Gastroesophageal sphincter (tissue), 4 donors: ENCODE measurements at regions not wholly inside any gene's neighbourhood (a gene's known extent, or its start where the extent isn't known, plus 50 kb on each side); places are given as distances from the start of the nearest gene placed in this dataset.

Source experiments
- ATAC-seq: fragments of 150-250 bp; one replicate; pipeline ENCODE4 v1.9.1; 2016; ENCODE audit warnings: mild to moderate bottlenecking, moderate library complexity
- H3K27ac ChIP-seq, 4 donors: fragments of 200-600 bp; sonication (generic) in 3 of 4; 1 replicate in 3 of 4; 2 replicates in 1 of 4; pipeline ENCODE4 v1.5.1; 2016 to 2019
- H3K27me3 ChIP-seq: fragments of 200-600 bp; sonication (generic); one replicate; pipeline ENCODE4 v1.5.1; 2019
- H3K36me3 ChIP-seq, 2 donors: fragments of 200-600 bp; sonication (generic); one replicate each; pipeline ENCODE4 v1.5.1; 2019; ENCODE audit warnings: control low read depth in 1 of 2
- H3K4me1 ChIP-seq, 3 donors: fragments of 200-600 bp; sonication (generic); 1 replicate in 2 of 3; 2 replicates in 1 of 3; pipeline ENCODE4 v1.5.1; 2016 to 2019; ENCODE audit warnings: control low read depth in 2 of 3
- H3K4me3 ChIP-seq, 2 donors: fragments of 200-600 bp; sonication (generic); one replicate each; pipeline ENCODE4 v1.5.1; 2019; ENCODE audit warnings: mild to moderate bottlenecking in 1 of 2, moderate library complexity in 1 of 2
- H3K9me3 ChIP-seq, 3 donors: fragments of 200-600 bp; sonication (generic); one replicate each; pipeline ENCODE4 v1.5.1; 2017 to 2019; ENCODE audit warnings: control low read depth in 2 of 3
- EP300 ChIP-seq: sonication (generic); formaldehyde crosslinking; IDR thresholded peaks from one replicate; pipeline ENCODE4 v1.6.1; 2017; ENCODE audit warnings: antibody characterized with exemption, mild to moderate bottlenecking
- POLR2A ChIP-seq, 2 donors: fragments of 450-650 bp; IDR thresholded peaks; one replicate each; pipeline ENCODE4 v1.6.1; 2017; ENCODE audit warnings: antibody characterized with exemption in 2 of 2, mild to moderate bottlenecking in 2 of 2, moderate library complexity in 1 of 2
- POLR2AphosphoS5 ChIP-seq: sonication (generic); formaldehyde crosslinking; IDR thresholded peaks from one replicate; pipeline ENCODE4 v1.6.1; 2017; ENCODE audit warnings: antibody characterized with exemption
- WGBS, 2 donors: methylation state at CpG; one replicate each; pipeline ENCODE4 v1.1.5; 2018; ENCODE audit warnings: low coverage in 1 of 2; 5-methylcytosine and 5-hydroxymethylcytosine counted together
- TF ChIP-seq, protein P1 (sequence below), 4 experiments: fragments of 200-600 bp in 2 of 4; fragments of 450-650 bp in 2 of 4; sonication (generic) in 1 of 4; IDR thresholded peaks; one replicate each; pipeline ENCODE4 v1.5.1; 2017 to 2019; ENCODE audit warnings: antibody characterized with exemption in 4 of 4, mild to moderate bottlenecking in 2 of 4, moderate library complexity in 2 of 4

DNA sequence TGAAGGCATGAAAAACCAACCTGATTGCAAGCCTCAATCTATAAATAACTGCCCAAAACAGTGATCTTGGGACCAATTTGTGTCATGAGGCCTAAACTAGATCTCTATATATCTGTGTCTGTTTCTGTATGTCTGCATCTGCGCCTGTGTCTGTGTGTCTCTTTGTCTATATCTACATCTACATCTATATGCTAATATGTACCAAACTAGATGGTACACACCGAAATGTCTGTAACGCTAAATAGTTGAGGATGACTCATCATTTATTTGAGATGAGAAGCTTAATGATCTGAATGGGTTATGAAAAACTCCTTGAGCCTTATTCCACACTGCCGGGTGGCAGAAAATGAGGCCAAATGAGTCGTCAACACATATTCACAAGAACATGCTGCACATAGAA lies 982.3 kb downstream of the ROBO2 start:
- no peak overlapping the region for H3K4me3 ChIP-seq
- WGBS, 2 donors: 81 to 91% methylated on average over 4 to 5 of the region's 5 CpGs
- H3K36me3 ChIP-seq: no peaks in the 10 kb centered on the region
- ATAC-seq: no peak
- H3K27me3 ChIP-seq: no peaks in the 10 kb centered on the region
- H3K4me1 ChIP-seq: no peaks in the 10 kb centered on the region
- no peak overlapping the region for H3K27ac ChIP-seq
- H3K9me3 ChIP-seq: no peaks in the 10 kb centered on the region
- TF ChIP-seq POLR2AphosphoS5 (no peak), EP300 (no peak), POLR2A (IDR thresholded peaks at IDR 0.05) (no peak)
- TF ChIP-seq, protein P1, sequence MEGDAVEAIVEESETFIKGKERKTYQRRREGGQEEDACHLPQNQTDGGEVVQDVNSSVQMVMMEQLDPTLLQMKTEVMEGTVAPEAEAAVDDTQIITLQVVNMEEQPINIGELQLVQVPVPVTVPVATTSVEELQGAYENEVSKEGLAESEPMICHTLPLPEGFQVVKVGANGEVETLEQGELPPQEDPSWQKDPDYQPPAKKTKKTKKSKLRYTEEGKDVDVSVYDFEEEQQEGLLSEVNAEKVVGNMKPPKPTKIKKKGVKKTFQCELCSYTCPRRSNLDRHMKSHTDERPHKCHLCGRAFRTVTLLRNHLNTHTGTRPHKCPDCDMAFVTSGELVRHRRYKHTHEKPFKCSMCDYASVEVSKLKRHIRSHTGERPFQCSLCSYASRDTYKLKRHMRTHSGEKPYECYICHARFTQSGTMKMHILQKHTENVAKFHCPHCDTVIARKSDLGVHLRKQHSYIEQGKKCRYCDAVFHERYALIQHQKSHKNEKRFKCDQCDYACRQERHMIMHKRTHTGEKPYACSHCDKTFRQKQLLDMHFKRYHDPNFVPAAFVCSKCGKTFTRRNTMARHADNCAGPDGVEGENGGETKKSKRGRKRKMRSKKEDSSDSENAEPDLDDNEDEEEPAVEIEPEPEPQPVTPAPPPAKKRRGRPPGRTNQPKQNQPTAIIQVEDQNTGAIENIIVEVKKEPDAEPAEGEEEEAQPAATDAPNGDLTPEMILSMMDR (IDR thresholded peaks at IDR 0.05): no peak

DNA sequence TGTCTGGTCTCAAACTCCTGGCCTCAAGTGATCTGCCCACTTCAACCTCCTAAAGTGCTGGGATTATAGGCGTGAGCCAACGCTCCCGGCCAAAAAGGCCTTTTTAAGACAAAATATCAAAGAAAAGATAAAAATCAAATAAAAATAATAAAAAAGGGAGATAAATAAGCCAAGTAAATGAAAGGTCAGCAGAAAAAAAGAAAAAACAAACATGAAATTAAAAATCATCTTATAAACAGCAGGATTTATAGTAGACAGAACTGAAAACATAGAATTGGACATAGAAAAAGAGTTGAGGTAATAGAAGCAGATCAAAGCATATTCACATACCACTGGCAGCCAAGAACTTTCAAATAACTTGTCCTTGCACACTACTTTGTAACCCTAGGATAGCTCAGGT lies 983.4 kb downstream of the ROBO2 start:
- Histone ChIP-seq H3K27ac (no peak overlapping the region), H3K36me3 (no peaks in the 10 kb centered on the region), H3K4me3 (no peak overlapping the region), H3K27me3 (no peaks in the 10 kb centered on the region), H3K4me1 (no peaks in the 10 kb centered on the region), H3K9me3 (no peaks in the 10 kb centered on the region)
- TF ChIP-seq, protein P1 (IDR thresholded peaks at IDR 0.05): no peak
- TF ChIP-seq EP300 (no peak), POLR2AphosphoS5 (no peak), POLR2A (IDR thresholded peaks at IDR 0.05) (no peak)
- WGBS, 2 donors: 94% methylated on average over 3 of the region's 3 CpGs; no CpG with 5 or more reads in 1 of the 2 donors
- ATAC-seq: no peak

DNA sequence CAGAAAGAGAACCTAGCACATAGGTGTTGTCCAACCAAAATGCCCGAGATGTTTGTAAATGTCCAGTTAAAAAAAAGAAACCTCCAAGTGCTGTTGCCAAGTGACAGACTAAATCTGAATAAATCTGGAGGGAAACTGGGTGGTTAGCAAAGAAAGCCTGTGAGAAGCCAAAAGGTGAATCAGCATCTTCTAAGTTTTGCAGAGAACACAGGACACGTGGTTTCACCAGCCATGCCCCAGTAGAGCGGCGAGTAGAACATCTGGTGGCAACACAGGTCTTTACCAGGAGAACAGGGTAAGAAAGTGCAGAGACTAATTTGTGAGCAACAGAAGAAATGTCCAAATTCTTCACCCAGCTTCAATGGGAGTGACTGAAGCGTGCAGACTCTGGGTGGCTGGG lies 986.0 kb downstream of the ROBO2 start:
- 60 to 75% methylated on average over 5 of the region's 5 CpGs for WGBS, 2 donors
- Histone ChIP-seq H3K4me1 (no peaks in the 10 kb centered on the region), H3K4me3 (no peak overlapping the region), H3K27me3 (no peaks in the 10 kb centered on the region), H3K27ac (no peak overlapping the region), H3K9me3 (peaks cover 0 to 7% (median 0%) of the 10 kb centered on the region in 3 donors), H3K36me3 (no peaks in the 10 kb centered on the region)
- no peak for ATAC-seq
- TF ChIP-seq POLR2AphosphoS5: no peak
- TF ChIP-seq, protein P1 (IDR thresholded peaks at IDR 0.05): no peak
- no peak for TF ChIP-seq EP300
- TF ChIP-seq POLR2A (IDR thresholded peaks at IDR 0.05): no peak

DNA sequence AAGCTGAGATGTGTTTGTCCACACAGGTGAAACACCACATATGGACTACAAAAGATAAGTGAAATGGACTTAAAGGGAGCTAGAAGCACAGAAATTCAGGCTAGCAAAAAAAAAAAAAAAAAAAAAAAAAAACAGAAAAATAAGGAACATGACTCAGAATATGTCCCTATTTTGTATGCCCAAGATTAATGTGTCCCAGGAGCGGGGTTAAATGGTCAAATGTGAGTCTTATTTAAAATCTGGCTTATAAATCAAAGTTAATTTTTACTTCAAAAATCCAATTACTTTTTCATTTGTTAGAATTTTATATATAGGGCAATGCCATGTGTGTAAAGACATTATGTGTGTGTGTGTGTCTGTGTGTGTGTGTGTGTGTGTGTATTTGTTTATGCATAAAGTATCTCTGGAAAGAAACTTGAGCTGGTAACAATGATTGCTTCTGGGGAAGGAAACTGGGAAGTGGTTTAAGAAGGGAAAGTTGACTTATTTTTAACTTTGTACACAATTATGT lies 986.5 kb downstream of the ROBO2 start:
- WGBS, 2 donors: 82 to 90% methylated on average over 1 of the region's 1 CpG
- Histone ChIP-seq H3K27ac (no peak overlapping the region), H3K9me3 (peaks cover 0 to 7% (median 0%) of the 10 kb centered on the region in 3 donors), H3K4me3 (no peak overlapping the region), H3K4me1 (no peaks in the 10 kb centered on the region), H3K36me3 (no peaks in the 10 kb centered on the region), H3K27me3 (no peaks in the 10 kb centered on the region)
- ATAC-seq: no peak
- TF ChIP-seq EP300 (no peak), POLR2A (IDR thresholded peaks at IDR 0.05) (no peak), POLR2AphosphoS5 (no peak)
- TF ChIP-seq, protein P1 (IDR thresholded peaks at IDR 0.05): no peak

DNA sequence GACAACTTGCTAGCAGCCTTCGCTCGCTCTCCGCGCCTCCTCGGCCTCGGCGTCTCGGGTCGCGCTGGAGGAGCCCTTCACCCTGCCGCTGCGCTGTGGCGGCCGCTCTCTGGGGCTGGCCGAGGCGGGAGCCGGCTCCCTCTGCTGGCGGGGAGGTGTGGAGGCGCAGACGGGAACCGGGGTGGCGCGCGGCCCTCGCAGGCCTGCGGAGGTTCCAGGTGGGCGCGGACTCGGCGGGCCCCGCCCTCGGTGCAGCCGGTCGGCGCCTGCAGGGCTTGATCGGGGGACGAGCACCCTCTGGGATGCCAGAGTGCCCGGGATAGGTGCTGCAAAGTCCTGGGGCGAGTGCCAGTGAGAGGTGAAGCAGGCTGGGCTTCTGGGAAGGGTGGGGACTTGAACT lies 989.9 kb downstream of the ROBO2 start:
- H3K4me1 ChIP-seq: no peaks in the 10 kb centered on the region
- TF ChIP-seq, protein P1 (IDR thresholded peaks at IDR 0.05): no peak
- TF ChIP-seq POLR2AphosphoS5 (no peak), EP300 (no peak), POLR2A (IDR thresholded peaks at IDR 0.05) (no peak)
- 93 to 100% methylated on average over 1 to 5 of the region's 39 CpGs for WGBS, 2 donors
- ATAC-seq: no peak
- H3K4me3 ChIP-seq: no peak overlapping the region
- H3K9me3 ChIP-seq: peaks cover 0 to 7% (median 0%) of the 10 kb centered on the region in 3 donors
- no peaks in the 10 kb centered on the region for H3K27me3 ChIP-seq
- no peaks in the 10 kb centered on the region for H3K36me3 ChIP-seq
- H3K27ac ChIP-seq: no peak overlapping the region
